ENCODE measurements at regions not wholly inside any gene's neighbourhood (a gene's known extent, or its start where the extent isn't known, plus 50 kb on each side); places are given as distances from the start of the nearest gene placed in this dataset.

- no peak for DNase-seq
These were observed 268.8 kb downstream of the CENPW start for GRCh38 chr6:126608681-126609080.

GRCh38 chr6:126614642-126615504 lies 275.0 kb downstream of the CENPW start:
- DNase-seq = no peak

GRCh38 chr6:126616866-126617265 lies 277.0 kb downstream of the CENPW start:
- no peak for DNase-seq

- DNase-seq = no peak
These were observed 278.9 kb downstream of the CENPW start for GRCh38 chr6:126618639-126619343.

GRCh38 chr6:126620719-126621118 lies 280.8 kb downstream of the CENPW start:
- peak; percentile 2 for DNase-seq

GRCh38 chr6:126625019-126625418 lies 285.1 kb downstream of the CENPW start:
- no peak for DNase-seq

GRCh38 chr6:126628125-126628524 lies 288.2 kb downstream of the CENPW start:
- DNase-seq = no peak

GRCh38 chr6:126631363-126631762 lies 291.4 kb downstream of the CENPW start:
- no peak for DNase-seq

- no peak for DNase-seq
These were observed 292.4 kb downstream of the CENPW start for GRCh38 chr6:126632271-126632670.

GRCh38 chr6:126633373-126633772 lies 293.5 kb downstream of the CENPW start:
- no peak for DNase-seq

GRCh38 chr6:126640356-126640755 lies 300.4 kb downstream of the CENPW start:
- DNase-seq = no peak

GRCh38 chr6:126640921-126641320 lies 301.0 kb downstream of the CENPW start:
- DNase-seq = no peak

GRCh38 chr6:126641641-126642040 lies 301.7 kb downstream of the CENPW start:
- DNase-seq = no peak

- DNase-seq = no peak
These were observed 303.4 kb downstream of the CENPW start for GRCh38 chr6:126643352-126643751.

- DNase-seq = no peak
These were observed 311.0 kb downstream of the CENPW start for GRCh38 chr6:126650931-126651330.

GRCh38 chr6:126657561-126658175 lies 317.8 kb downstream of the CENPW start:
- peak; percentile 2 for DNase-seq

GRCh38 chr6:126660376-126660775 lies 320.5 kb downstream of the CENPW start:
- DNase-seq = no peak

GRCh38 chr6:126661646-126662045 lies 321.7 kb downstream of the CENPW start:
- DNase-seq = no peak

GRCh38 chr6:126662966-126663365 lies 323.1 kb downstream of the CENPW start:
- no peak for DNase-seq

- DNase-seq = no peak
These were observed 324.4 kb downstream of the CENPW start for GRCh38 chr6:126664271-126664670.

- no peak for DNase-seq
These were observed 325.6 kb downstream of the CENPW start for GRCh38 chr6:126665551-126665950.

- DNase-seq = no peak
These were observed 327.2 kb downstream of the CENPW start for GRCh38 chr6:126667071-126667470.

- DNase-seq = no peak
These were observed 327.8 kb downstream of the CENPW start for GRCh38 chr6:126667728-126668127.

- DNase-seq = no peak
These were observed 332.7 kb downstream of the CENPW start for GRCh38 chr6:126672649-126673048.

Measured in MV-4-11 (cell line).